ENCODE measurements at regions not wholly inside any gene's neighbourhood (a gene's known extent, or its start where the extent isn't known, plus 50 kb on each side); places are given as distances from the start of the nearest gene placed in this dataset.

DNA sequence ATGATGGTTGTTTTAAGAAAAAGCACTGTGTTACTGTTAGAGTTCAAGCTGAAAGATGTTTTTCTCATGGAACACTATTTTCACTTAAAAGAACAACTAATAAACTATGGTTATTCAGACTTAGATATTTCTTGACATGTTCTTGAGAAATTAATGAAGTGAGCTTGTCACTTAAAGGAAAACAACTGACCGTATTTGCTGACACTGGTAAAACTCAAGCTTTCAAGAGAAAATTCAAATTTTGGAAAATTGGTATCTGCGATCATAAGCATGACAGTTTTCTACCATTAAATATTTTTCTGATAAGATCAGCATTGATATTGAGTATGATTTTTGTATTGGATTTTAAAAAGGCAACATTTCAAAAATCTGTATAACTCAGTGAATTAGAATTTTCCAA, 549.5 kb upstream of the ACTRT1 start:
- TF ChIP-seq, protein P1, sequence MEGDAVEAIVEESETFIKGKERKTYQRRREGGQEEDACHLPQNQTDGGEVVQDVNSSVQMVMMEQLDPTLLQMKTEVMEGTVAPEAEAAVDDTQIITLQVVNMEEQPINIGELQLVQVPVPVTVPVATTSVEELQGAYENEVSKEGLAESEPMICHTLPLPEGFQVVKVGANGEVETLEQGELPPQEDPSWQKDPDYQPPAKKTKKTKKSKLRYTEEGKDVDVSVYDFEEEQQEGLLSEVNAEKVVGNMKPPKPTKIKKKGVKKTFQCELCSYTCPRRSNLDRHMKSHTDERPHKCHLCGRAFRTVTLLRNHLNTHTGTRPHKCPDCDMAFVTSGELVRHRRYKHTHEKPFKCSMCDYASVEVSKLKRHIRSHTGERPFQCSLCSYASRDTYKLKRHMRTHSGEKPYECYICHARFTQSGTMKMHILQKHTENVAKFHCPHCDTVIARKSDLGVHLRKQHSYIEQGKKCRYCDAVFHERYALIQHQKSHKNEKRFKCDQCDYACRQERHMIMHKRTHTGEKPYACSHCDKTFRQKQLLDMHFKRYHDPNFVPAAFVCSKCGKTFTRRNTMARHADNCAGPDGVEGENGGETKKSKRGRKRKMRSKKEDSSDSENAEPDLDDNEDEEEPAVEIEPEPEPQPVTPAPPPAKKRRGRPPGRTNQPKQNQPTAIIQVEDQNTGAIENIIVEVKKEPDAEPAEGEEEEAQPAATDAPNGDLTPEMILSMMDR (IDR thresholded peaks at IDR 0.05 in 2 of 3, conservative IDR thresholded peaks at IDR 0.05 in 1 of 3; ENCODE audit: control insufficient read depth in 2 of 3, extremely low read depth in 1 of 3, insufficient read depth in 1 of 3, low read depth in 3 of 3, low read length in 3 of 3): no peak
- no peak for TF ChIP-seq POLR2A (IDR thresholded peaks at IDR 0.05; ENCODE audit: low read depth, low read length)
- TF ChIP-seq CREM (IDR thresholded peaks at IDR 0.05; ENCODE audit: low read depth): no peak
- no peak for TF ChIP-seq CHD4 (IDR thresholded peaks at IDR 0.05)
- no peak for TF ChIP-seq ZNF207 (IDR thresholded peaks at IDR 0.05; ENCODE audit: borderline replicate concordance)
- TF ChIP-seq CBX3 (IDR thresholded peaks at IDR 0.05; ENCODE audit: borderline replicate concordance, low read depth): no peak
- TF ChIP-seq ZNF217 (IDR thresholded peaks at IDR 0.05): no peak
- TF ChIP-seq KDM1A (IDR thresholded peaks at IDR 0.05; ENCODE audit: borderline replicate concordance): no peak
- TF ChIP-seq SIN3A (IDR thresholded peaks at IDR 0.05; ENCODE audit: low read depth, low read length): no peak
- TF ChIP-seq, protein P2, sequence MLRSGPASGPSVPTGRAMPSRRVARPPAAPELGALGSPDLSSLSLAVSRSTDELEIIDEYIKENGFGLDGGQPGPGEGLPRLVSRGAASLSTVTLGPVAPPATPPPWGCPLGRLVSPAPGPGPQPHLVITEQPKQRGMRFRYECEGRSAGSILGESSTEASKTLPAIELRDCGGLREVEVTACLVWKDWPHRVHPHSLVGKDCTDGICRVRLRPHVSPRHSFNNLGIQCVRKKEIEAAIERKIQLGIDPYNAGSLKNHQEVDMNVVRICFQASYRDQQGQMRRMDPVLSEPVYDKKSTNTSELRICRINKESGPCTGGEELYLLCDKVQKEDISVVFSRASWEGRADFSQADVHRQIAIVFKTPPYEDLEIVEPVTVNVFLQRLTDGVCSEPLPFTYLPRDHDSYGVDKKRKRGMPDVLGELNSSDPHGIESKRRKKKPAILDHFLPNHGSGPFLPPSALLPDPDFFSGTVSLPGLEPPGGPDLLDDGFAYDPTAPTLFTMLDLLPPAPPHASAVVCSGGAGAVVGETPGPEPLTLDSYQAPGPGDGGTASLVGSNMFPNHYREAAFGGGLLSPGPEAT (IDR thresholded peaks at IDR 0.05; ENCODE audit: low read depth): no peak
- no peak for TF ChIP-seq EED (IDR thresholded peaks at IDR 0.05; ENCODE audit: low read depth)
- TF ChIP-seq, protein P3, sequence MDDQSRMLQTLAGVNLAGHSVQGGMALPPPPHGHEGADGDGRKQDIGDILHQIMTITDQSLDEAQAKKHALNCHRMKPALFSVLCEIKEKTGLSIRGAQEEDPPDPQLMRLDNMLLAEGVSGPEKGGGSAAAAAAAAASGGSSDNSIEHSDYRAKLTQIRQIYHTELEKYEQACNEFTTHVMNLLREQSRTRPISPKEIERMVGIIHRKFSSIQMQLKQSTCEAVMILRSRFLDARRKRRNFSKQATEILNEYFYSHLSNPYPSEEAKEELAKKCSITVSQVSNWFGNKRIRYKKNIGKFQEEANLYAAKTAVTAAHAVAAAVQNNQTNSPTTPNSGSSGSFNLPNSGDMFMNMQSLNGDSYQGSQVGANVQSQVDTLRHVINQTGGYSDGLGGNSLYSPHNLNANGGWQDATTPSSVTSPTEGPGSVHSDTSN (IDR thresholded peaks at IDR 0.05; ENCODE audit: insufficient replicate concordance, low read depth, low read length): no peak
- TF ChIP-seq NFIC (IDR thresholded peaks at IDR 0.05; ENCODE audit: low read depth, low read length): no peak
- TF ChIP-seq ZZZ3 (IDR thresholded peaks at IDR 0.05; ENCODE audit: control insufficient read depth, insufficient read length, low read depth): no peak
